Kidney (tissue), 13 donors: ENCODE measurements at regions not wholly inside any gene's neighbourhood (a gene's known extent, or its start where the extent isn't known, plus 50 kb on each side); places are given as distances from the start of the nearest gene placed in this dataset.

Experiments
- DNase-seq, 5 donors: peaks; one replicate each; pipeline ENCODE4 v3.0.0-alpha.2; 2013 to 2020
- FAIRE-seq: peaks from 2 replicates; lab custom pipeline; 2012; peaks lifted over from hg19 to GRCh38; lab: Jason Lieb, UNC
- H3K27ac ChIP-seq, 2 donors: one replicate each; pipeline ENCODE4 v1.7.0; 2013; ENCODE audit warnings: low read depth in 2 of 2, low read length in 2 of 2, inconsistent platforms in 1 of 2
- H3K27me3 ChIP-seq: one replicate; pipeline ENCODE4 v1.7.1; 2013; ENCODE audit warnings: low read length, inconsistent platforms; ENCODE audit not compliant: control insufficient read depth, insufficient read depth
- H3K36me3 ChIP-seq, 3 donors: one replicate each; pipeline versions ENCODE4 v1.7.0 to v1.7.1; 2013; ENCODE audit warnings: low read length in 3 of 3, control low read depth in 1 of 3, inconsistent platforms in 1 of 3; ENCODE audit not compliant: insufficient read depth in 3 of 3, control insufficient read depth in 2 of 3
- H3K4me1 ChIP-seq, 3 donors: one replicate each; pipeline versions ENCODE4 v1.7.0 to v1.7.1; 2013; ENCODE audit warnings: low read length in 3 of 3, inconsistent platforms in 1 of 3, low read depth in 1 of 3; ENCODE audit not compliant: control insufficient read depth in 2 of 3, insufficient read depth in 2 of 3
- H3K4me3 ChIP-seq, 3 donors: one replicate each; pipeline versions ENCODE4 v1.7.0 to v1.8.1; 2013; ENCODE audit warnings: low read length in 3 of 3, control low read depth in 1 of 3, inconsistent platforms in 1 of 3
- H3K9ac ChIP-seq, 3 donors: one replicate each; pipeline versions ENCODE4 v1.7.0 to v1.7.1; 2013; ENCODE audit warnings: low read length in 3 of 3, control low read depth in 1 of 3, inconsistent platforms in 1 of 3
- H3K9me3 ChIP-seq, 3 donors: one replicate each; pipeline versions ENCODE4 v1.7.0 to v1.7.1; 2013; ENCODE audit warnings: low read length in 3 of 3, control low read depth in 1 of 3, inconsistent platforms in 1 of 3; ENCODE audit not compliant: control insufficient read depth in 2 of 3, insufficient read depth in 1 of 3
- intact Hi-C: fragments of 100-400 bp; cut with DNase I; formaldehyde crosslinking; loops from one replicate; pipeline ENCODE4 v1.11.1; 2022
- TF ChIP-seq, protein P1 (sequence below): IDR thresholded peaks from 3 replicates; pipeline ENCODE4 v1.5.1; 2012; ENCODE audit warnings: mild to moderate bottlenecking, moderate library complexity, borderline replicate concordance; ENCODE audit not compliant: insufficient read depth; ENCODE audit errors: extremely low read depth
- donor health status: control.
- donor health status: control.
- donor health status: control.
- donor health status: control.
- donor health status: control.
- donor health status: DM: yes; HTN: yes; CAD: no.
- donor health status: Normal renal cell carcinoma (clear cell type).

DNA sequence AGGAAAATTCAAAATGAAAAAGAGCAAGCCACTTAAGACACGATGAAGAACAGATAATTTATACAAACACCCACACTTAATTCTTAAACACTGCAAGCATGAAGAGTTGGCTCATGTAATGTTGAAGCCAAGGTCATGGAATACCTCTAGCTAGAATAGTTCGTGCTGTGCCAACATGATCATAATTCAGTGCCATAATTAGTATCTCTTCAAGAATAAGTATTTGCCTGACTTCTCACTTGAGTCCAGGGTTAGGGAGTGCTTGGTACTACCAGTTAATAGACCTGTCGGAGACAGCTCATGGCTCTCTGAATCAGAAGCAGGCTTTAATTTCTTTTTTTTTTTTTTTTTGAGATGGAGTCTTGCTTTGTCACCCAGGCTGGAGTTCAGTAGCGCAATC lies 206.3 kb downstream of the UNC5CL start:
- FAIRE-seq (no peak), DNase-seq (no peak)
- no peaks in the 10 kb centered on the region for H3K27me3 ChIP-seq
- intact Hi-C loops = no loop called here
- H3K27ac ChIP-seq = no peak overlapping the region
- H3K4me3 ChIP-seq = no peak overlapping the region
- H3K9me3 ChIP-seq = no peaks in the 10 kb centered on the region
- H3K4me1 ChIP-seq = no peaks in the 10 kb centered on the region
- TF ChIP-seq, protein P1, sequence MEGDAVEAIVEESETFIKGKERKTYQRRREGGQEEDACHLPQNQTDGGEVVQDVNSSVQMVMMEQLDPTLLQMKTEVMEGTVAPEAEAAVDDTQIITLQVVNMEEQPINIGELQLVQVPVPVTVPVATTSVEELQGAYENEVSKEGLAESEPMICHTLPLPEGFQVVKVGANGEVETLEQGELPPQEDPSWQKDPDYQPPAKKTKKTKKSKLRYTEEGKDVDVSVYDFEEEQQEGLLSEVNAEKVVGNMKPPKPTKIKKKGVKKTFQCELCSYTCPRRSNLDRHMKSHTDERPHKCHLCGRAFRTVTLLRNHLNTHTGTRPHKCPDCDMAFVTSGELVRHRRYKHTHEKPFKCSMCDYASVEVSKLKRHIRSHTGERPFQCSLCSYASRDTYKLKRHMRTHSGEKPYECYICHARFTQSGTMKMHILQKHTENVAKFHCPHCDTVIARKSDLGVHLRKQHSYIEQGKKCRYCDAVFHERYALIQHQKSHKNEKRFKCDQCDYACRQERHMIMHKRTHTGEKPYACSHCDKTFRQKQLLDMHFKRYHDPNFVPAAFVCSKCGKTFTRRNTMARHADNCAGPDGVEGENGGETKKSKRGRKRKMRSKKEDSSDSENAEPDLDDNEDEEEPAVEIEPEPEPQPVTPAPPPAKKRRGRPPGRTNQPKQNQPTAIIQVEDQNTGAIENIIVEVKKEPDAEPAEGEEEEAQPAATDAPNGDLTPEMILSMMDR = no peak
- H3K36me3 ChIP-seq = no peaks in the 10 kb centered on the region
- H3K9ac ChIP-seq = no peak overlapping the region

DNA sequence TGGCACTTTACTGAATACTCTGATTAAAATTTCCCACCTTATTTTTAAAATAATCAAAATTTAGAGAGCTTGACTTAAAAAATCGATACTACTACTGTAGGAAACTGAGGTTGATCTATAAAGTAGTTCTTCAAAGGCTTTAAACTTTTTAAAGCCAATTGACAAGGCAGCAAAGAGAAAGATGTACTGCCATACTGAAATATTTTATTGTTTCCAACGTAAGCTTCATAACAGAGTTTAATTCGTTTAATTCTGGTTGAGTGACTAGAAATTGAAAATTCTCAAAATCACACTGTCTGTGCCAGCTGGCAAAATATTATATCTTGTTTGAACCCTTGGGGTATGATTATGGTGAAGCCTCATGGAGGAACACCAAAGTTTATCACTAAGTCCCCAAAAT lies 207.6 kb downstream of the UNC5CL start:
- H3K4me3 ChIP-seq = no peak overlapping the region
- no peaks in the 10 kb centered on the region for H3K9me3 ChIP-seq
- no peaks in the 10 kb centered on the region for H3K27me3 ChIP-seq
- no peaks in the 10 kb centered on the region for H3K36me3 ChIP-seq
- FAIRE-seq (no peak), DNase-seq (no peak)
- intact Hi-C loops = no loop called here
- TF ChIP-seq, protein P1 = no peak
- no peak overlapping the region for H3K27ac ChIP-seq
- H3K9ac ChIP-seq = no peak overlapping the region
- H3K4me1 ChIP-seq = no peaks in the 10 kb centered on the region

DNA sequence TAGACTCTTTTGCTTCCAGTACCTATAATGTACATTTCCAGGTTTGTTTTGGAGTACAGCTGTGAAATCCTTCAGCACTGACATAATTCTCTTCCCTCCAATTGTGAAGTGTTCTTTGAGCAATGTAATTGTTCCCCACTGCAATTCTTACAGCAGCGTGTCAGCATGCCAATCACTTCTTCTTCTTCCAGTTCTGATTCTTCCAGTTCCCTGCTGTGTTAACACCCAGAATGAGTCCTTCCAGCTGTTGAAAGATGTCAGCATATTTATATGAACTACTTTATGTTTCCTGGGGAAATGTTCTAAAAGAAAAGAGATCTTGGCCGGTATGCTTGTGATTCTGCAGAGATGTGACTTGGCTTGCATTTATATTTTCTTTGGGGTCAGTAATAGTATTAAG lies 213.9 kb downstream of the UNC5CL start:
- TF ChIP-seq, protein P1 = no peak
- Histone ChIP-seq H3K9me3 (no peaks in the 10 kb centered on the region), H3K4me3 (no peak overlapping the region), H3K27ac (no peak overlapping the region), H3K36me3 (no peaks in the 10 kb centered on the region), H3K4me1 (no peaks in the 10 kb centered on the region), H3K27me3 (no peaks in the 10 kb centered on the region), H3K9ac (no peak overlapping the region)
- no peak for FAIRE-seq
- intact Hi-C loops = no loop called here
- peak in 2 of 5 donors; percentile 19 to 59 for DNase-seq
